Fibroblast of upper back skin (primary cell): ENCODE measurements at regions not wholly inside any gene's neighbourhood (a gene's known extent, or its start where the extent isn't known, plus 50 kb on each side); places are given as distances from the start of the nearest gene placed in this dataset.

Experiments used
- DNase-seq: peaks from one replicate; pipeline ENCODE4 v3.0.0-alpha.2; 2013

GRCh38 chr12:115489253-115489652 lies 788.2 kb downstream of the MED13L start:
- DNase-seq, result no peak

- no peak for DNase-seq
Measured at GRCh38 chr12:115485967-115486366, 791.5 kb downstream of the MED13L start.

- no peak for DNase-seq
Measured at GRCh38 chr12:115485503-115485902, 792.0 kb downstream of the MED13L start.

- no peak for DNase-seq
Measured at GRCh38 chr12:115482943-115483342, 794.5 kb downstream of the MED13L start.

- peak; percentile 17 for DNase-seq
Measured at GRCh38 chr12:115481141-115481540, 796.4 kb downstream of the MED13L start.

DNA sequence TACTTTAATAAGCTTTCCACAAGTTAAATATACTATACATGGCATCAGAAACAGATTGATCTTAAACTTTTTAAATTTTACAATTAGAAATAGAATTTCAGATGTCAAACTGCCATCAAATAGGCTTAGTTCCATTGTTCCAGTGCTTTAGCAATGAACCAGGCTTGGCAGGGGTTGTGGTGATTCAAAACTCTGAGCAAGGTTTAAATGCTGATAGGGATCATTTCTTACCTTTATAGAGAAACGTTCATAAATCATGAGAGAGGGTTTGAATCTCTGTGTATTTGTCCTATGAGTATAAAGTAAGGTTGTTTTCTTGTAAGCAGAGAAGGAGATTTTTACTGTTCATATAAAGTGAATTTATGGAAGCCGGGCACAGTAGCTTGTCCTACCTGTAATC lies 794.5 kb upstream of the TBX3 start:
- no peak for DNase-seq

GRCh38 chr12:115474539-115475353 lies 790.8 kb upstream of the TBX3 start:
- DNase-seq, result no peak

- no peak for DNase-seq
Measured at GRCh38 chr12:115473257-115473956, 789.4 kb upstream of the TBX3 start.

- no peak for DNase-seq
Measured at GRCh38 chr12:115472852-115473251, 788.9 kb upstream of the TBX3 start.

DNA sequence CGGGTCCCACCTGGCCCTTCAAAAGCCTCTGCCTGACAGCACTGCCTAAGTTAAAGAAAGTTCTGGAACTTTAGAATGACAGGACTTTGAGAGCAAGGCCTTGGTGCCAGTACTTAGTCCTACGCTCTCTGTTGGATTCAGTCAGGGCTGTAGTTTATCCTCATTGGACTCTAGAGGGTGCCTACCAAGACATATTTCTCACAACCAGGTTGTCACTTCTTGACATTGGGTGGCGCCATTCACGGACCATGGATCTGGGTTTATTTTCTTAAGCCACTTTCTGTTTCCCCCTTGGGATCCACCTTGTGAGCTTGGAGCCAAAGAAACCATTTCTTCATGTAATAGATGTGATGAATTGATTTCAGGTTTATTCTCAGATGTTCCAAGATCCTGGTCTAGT lies 787.0 kb upstream of the TBX3 start:
- DNase-seq, result no peak

DNA sequence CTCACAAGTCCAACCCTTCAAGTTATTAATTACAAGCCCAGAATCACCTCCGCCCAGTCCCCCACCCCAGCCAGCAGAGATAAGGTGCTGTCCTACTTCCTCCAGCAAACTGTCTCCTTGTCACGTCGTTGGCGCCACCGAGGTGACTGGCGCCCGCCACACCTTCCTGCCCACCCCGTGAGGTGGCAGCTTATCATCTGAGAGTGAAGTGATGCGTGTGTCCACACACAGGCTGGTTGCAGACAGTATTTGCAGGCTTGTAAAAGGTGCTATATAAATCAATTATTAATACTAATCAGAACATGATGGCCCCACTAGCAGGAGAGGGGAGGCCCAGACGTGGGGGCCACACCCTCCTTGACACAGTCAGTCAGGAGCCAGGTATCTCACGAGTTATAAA lies 786.6 kb upstream of the TBX3 start:
- DNase-seq, result no peak

DNA sequence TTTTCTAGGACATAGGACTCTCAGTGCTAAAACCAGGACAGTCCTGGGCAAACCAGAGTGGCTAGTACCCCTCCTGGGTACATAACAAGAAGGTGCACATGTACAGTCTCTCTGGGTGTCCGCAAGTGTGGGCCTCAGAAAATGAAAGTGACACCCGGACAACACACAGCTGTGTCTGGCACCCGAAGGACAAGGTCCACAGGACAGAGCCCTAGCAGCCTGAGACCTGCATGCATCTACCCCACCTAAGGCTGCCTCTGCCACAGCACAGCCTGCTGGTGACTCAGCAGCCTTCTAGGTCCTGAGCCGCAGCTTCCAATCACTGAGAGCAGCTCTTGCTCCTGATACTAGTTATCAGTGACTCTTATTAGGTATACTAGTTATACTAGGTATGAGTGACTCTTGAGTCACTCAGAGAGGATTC lies 784.1 kb upstream of the TBX3 start:
- peak; percentile 35 for DNase-seq

GRCh38 chr12:115467531-115467930 lies 783.6 kb upstream of the TBX3 start:
- peak; percentile 24 for DNase-seq

DNA sequence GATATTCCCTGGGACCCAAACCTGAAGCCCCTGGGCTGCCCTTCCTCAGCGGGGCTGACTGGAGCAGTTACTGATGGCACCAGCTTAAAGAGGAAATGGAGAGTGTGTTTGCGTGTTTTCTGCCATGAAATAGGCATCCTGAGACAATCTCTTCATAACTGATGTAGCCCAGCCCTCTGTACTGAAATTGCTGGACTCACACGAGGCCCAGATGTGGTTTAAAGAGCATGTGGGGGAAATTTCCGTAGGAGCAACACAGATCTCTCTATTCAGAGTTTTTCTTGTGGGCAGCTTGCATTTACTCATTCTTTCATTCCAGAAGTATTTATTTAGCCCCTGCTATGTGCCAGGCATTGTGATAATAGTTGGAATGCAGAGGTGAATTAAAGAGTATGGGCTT lies 782.1 kb upstream of the TBX3 start:
- DNase-seq, result peak; percentile 46

- DNase-seq, result no peak
Measured at GRCh38 chr12:115464661-115465060, 780.7 kb upstream of the TBX3 start.

DNA sequence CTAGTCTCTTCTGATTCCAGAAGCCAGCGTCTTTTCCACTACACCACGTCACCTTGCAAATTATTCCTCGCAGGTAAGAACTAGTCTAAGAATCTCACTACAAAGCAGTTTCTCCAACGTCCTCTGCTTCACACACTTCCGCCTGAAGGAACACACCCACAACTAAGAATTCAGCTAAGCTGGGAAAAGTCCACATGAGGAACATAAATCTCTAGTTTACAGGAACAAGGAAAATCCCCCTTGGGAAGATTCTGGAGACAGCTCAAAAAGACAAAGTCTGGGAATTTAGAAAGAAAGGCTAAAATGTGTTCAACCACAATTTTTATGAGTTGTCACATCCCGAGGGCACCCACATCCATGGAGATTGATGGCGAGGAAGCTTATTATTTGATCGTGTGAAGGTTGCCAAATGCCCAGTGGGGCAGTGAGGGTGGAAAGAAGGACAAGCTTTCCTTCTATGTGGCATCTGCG lies 780.2 kb upstream of the TBX3 start:
- peak; percentile 19 for DNase-seq

- DNase-seq, result no peak
Measured at GRCh38 chr12:115461401-115461800, 777.4 kb upstream of the TBX3 start.

DNA sequence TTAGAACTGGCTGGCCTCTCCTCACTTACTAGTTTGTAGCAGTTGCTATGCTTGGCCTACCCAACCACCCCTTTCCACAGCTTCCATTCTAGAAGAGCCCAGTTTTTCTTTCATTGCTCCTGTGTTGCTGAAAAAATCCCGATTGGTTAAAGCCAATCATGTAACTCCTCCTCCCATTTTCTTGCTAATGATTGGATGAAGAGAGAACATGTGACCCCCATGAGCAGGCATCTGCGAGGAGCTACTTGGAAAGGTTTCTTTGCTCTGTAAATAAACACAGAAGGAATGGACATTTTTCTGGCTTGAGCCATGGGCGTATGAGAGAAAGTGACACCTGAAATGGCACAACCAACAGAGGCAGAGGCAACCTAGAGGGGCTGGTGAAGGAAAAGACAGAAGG lies 773.8 kb upstream of the TBX3 start:
- no peak for DNase-seq

GRCh38 chr12:115456946-115457689 lies 773.1 kb upstream of the TBX3 start:
- DNase-seq, result no peak

DNA sequence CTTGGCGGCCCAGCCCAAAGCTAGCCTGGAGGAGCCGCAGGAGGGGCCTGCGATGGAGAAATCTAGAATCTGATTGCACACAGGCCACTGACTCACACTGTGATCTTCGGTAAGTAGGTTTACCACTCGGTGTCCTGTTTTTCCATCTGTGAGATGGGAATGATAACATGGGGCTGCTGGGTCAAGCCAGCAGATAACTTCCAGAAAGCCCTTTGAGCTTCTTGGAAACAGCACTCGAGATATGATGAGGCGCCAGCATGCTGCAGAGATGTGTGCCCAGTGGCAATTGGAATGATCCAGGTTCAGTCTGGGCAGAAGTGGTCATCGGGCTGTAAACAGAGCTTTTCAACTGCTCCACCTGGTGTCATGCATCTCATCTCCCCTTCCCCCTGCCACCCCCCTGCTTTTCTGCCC lies 771.3 kb upstream of the TBX3 start:
- peak; percentile 11 for DNase-seq

DNA sequence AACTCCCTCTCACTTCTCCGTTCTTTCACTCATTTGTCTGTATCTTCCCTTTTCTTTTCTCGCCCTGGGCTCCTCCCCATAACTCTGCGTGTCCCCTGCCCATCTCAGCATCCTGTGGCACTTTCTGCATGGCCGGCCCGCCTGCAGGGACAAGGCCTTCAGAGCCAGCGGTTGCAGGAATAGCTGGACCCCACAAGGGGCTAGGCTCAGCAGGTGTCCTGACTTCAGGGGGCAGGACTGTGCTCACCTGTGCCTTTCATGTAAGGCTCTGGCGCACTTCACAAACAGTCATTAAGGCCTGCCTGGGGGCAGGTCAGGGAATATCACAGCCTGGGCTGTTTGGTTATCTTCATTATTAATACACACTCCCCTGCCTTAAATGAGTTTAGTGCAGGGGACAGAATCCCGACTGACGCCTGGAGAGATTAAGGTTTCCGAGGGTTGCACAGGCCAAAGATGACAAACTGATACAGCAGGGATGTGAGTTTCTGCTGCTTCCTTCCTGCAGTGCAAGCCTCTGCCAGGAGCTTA lies 768.8 kb upstream of the TBX3 start:
- DNase-seq, result no peak

DNA sequence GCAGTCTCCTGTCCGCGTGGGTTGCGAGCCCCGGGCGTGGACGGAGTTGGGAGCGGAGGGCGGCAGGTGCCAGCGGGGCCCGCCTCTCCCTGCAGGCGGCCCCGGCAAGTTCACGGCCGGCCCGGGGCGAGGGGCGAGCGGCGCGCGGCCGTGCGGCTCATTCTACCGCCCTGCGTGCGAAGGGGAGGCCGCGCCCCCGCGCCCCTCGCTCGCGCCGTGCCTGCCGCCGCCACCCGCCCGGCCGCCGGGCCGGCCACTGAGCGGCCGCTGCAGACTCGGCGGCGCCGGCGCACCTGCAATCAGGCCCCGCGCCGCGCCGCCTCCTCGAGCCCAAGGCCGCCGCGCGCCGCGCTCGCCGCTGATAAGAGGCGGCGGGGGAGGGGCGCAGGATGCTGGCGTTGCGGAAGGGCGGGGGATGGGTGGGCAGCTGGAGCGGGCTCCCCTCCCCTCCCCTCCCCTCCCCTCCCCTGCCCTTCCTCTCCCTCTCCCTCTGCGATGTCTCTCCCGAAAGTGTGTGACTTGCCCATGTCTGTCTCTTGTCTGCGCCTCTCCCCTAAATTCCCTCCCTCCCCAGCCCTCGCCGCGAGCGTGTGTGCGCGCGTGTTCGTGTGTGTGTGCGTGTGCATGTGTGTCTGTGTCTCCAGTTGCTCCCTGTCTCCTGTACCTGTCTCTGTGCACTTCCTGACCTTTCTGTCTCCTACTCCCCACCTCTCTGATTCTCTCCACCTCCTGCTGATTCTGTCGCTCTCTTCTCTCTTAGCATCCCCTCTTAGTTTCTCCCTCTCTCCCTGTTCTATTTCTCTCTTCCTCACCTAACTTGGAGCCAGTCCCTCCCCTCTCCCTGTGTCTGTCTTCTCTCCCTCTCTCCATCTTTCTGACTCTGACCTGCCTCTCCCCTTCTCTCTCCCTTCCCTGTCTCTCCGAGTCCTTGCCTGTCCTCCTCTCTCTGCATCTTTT lies 768.1 kb upstream of the TBX3 start:
- peak; percentile 8 for DNase-seq
